IMR-90 (cell line): ENCODE measurements at regions not wholly inside any gene's neighbourhood (a gene's known extent, or its start where the extent isn't known, plus 50 kb on each side); places are given as distances from the start of the nearest gene placed in this dataset.

Experiments
- ATAC-seq: fragments of 200-7000 bp; cut with Tn5 transposase; 2 replicates; pipeline ENCODE4 v1.9.1; 2020; ENCODE audit warnings: low read depth, mild to moderate bottlenecking, moderate library complexity
- BruUV-seq: library from RNA; stranded (reverse); fragments of 400-500 nt; replicated peaks from 2 replicates; lab custom pipeline; 2021; lab: Mats Ljungman, UMichigan
- CTCF ChIA-PET: fragments of 300-600 bp; formaldehyde crosslinking; extraction: SDS; loops from one replicate; lab custom pipeline; 2021; ENCODE audit warnings: antibody characterized with exemption; lab: Yijun Ruan, JAX
- POLR2A ChIA-PET: fragments of 300-600 bp; sonication (Branson Sonifier 250); formaldehyde crosslinking; loops from one replicate; lab custom pipeline; 2022; ENCODE audit warnings: antibody characterized with exemption; ENCODE audit not compliant: unreplicated experiment; lab: Charles Lee
- DNase-seq: peaks from one replicate; pipeline ENCODE4 v3.0.0; 2013
- H2AFZ ChIP-seq: replicated peaks from 2 replicates; pipeline ENCODE3; 2013; ENCODE audit warnings: low read length, mild to moderate bottlenecking; ENCODE audit not compliant: poor library complexity
- H2AK5ac ChIP-seq: 2 replicates; pipeline ENCODE4 v1.6.1; 2013; ENCODE audit warnings: low read depth, low read length, inconsistent platforms
- H2AK9ac ChIP-seq: replicated peaks from 2 replicates; pipeline ENCODE3; 2013; ENCODE audit warnings: mild to moderate bottlenecking, low read depth, low read length, moderate library complexity; ENCODE audit not compliant: poor library complexity
- H2BK120ac ChIP-seq: 2 replicates; pipeline ENCODE4 v1.6.1; 2013; ENCODE audit warnings: low read depth, low read length, inconsistent platforms
- H2BK15ac ChIP-seq: 3 replicates; pipeline ENCODE4 v1.6.1; 2013; ENCODE audit warnings: low read depth, low read length, inconsistent platforms
- H2BK20ac ChIP-seq: 2 replicates; pipeline ENCODE4 v1.6.1; 2013; ENCODE audit warnings: low read depth, mild to moderate bottlenecking, inconsistent platforms, low read length, moderate library complexity
- H2BK5ac ChIP-seq: 2 replicates; pipeline ENCODE4 v1.6.1; 2013; ENCODE audit warnings: mild to moderate bottlenecking, low read depth, low read length, inconsistent platforms; ENCODE audit not compliant: poor library complexity, severe bottlenecking
- H3K14ac ChIP-seq: replicated peaks from 2 replicates; pipeline ENCODE4 v1.6.1; 2013; ENCODE audit warnings: low read depth, low read length, inconsistent platforms
- H3K18ac ChIP-seq: 2 replicates; pipeline ENCODE4 v1.6.1; 2013; ENCODE audit warnings: low read depth, low read length, control low read depth
- H3K23ac ChIP-seq: 2 replicates; pipeline ENCODE4 v1.6.1; 2013; ENCODE audit warnings: low read depth, low read length, inconsistent platforms
- H3K27ac ChIP-seq: 2 replicates; pipeline ENCODE4 v1.5.1; 2013; ENCODE audit warnings: mild to moderate bottlenecking, control low read depth, low read length; ENCODE audit not compliant: insufficient read depth
- H3K27me3 ChIP-seq: 2 replicates; pipeline ENCODE4 v1.6.1; 2013; ENCODE audit warnings: low read length; ENCODE audit not compliant: control insufficient read depth, insufficient read depth
- H3K36me3 ChIP-seq: 2 replicates; pipeline ENCODE4 v1.6.1; 2013; ENCODE audit warnings: low read length, mixed read lengths; ENCODE audit not compliant: control insufficient read depth, insufficient read depth
- H3K4ac ChIP-seq: 2 replicates; pipeline ENCODE4 v1.6.1; 2013; ENCODE audit warnings: low read depth, low read length, inconsistent platforms
- H3K4me1 ChIP-seq: 2 replicates; pipeline ENCODE4 v1.6.1; 2013; ENCODE audit warnings: low read length, mixed read lengths; ENCODE audit not compliant: control insufficient read depth, insufficient read depth
- H3K4me2 ChIP-seq: 2 replicates; pipeline ENCODE4 v1.6.1; 2013; ENCODE audit warnings: low read depth, mild to moderate bottlenecking, control low read depth, low read length, moderate library complexity
- H3K4me3 ChIP-seq: 2 replicates; pipeline ENCODE4 v1.5.1; 2013; ENCODE audit warnings: low read depth, mild to moderate bottlenecking, control low read depth, low read length, moderate library complexity; ENCODE audit not compliant: insufficient read depth
- H3K56ac ChIP-seq: 2 replicates; pipeline ENCODE4 v1.6.1; 2013; ENCODE audit warnings: low read length, inconsistent platforms; ENCODE audit not compliant: insufficient read depth; ENCODE audit errors: extremely low read depth
- H3K79me1 ChIP-seq, 2 experiments: 2 replicates each; pipeline ENCODE4 v1.6.1; 2013; ENCODE audit warnings: low read length in 2 of 2, inconsistent platforms in 1 of 2, low read depth in 1 of 2
- H3K9ac ChIP-seq: 2 replicates; pipeline ENCODE4 v1.6.1; 2013; ENCODE audit warnings: low read depth, low read length, control low read depth
- H3K9me1 ChIP-seq: 2 replicates; pipeline ENCODE4 v1.6.1; 2013; ENCODE audit warnings: low read length, inconsistent platforms; ENCODE audit not compliant: insufficient read depth
- H3K9me3 ChIP-seq: 2 replicates; pipeline ENCODE4 v1.6.1; 2013; ENCODE audit warnings: low read length; ENCODE audit not compliant: control insufficient read depth, insufficient read depth
- H4K20me1 ChIP-seq: 2 replicates; pipeline ENCODE4 v1.6.1; 2013; ENCODE audit warnings: low read length, inconsistent platforms; ENCODE audit not compliant: insufficient read depth
- H4K5ac ChIP-seq: 2 replicates; pipeline ENCODE4 v1.6.1; 2013; ENCODE audit warnings: mild to moderate bottlenecking, low read depth, low read length, control low read depth
- H4K8ac ChIP-seq, 2 experiments: 2 replicates each; pipeline ENCODE4 v1.6.1; 2013; ENCODE audit warnings: low read depth in 2 of 2, low read length in 2 of 2, control low read depth in 1 of 2, inconsistent platforms in 1 of 2
- H4K91ac ChIP-seq: 2 replicates; pipeline ENCODE4 v1.6.1; 2013; ENCODE audit warnings: low read depth, low read length, inconsistent platforms; ENCODE audit not compliant: insufficient read depth
- CEBPB ChIP-seq: IDR thresholded peaks from 2 replicates; pipeline ENCODE4 v1.6.1; 2012; ENCODE audit warnings: low read depth, low read length, improper control_type of control experiment
- MAFK ChIP-seq: IDR thresholded peaks from 2 replicates; pipeline ENCODE4 v1.6.1; 2012; ENCODE audit warnings: low read depth, low read length, improper control_type of control experiment
- MAZ ChIP-seq: IDR thresholded peaks from 2 replicates; pipeline ENCODE4 v1.6.1; 2012; ENCODE audit warnings: low read depth, mild to moderate bottlenecking, low read length, improper control_type of control experiment, moderate library complexity, borderline replicate concordance
- MXI1 ChIP-seq: IDR thresholded peaks from 2 replicates; pipeline ENCODE4 v1.6.1; 2012; ENCODE audit warnings: low read depth, mild to moderate bottlenecking, low read length, moderate library complexity, borderline replicate concordance
- RAD21 ChIP-seq: IDR thresholded peaks from 2 replicates; pipeline ENCODE4 v1.6.1; 2012; ENCODE audit warnings: low read length, improper control_type of control experiment
- RFX5 ChIP-seq: IDR thresholded peaks from 2 replicates; pipeline ENCODE4 v1.8.0; 2012; ENCODE audit warnings: low read depth, mild to moderate bottlenecking, low read length, moderate library complexity
- SMC3 ChIP-seq: fragments of 150-350 bp; IDR thresholded peaks from 2 replicates; pipeline ENCODE4 v1.6.1; 2016; ENCODE audit warnings: low read depth, mild to moderate bottlenecking, antibody characterized with exemption, low read length, moderate library complexity
- WGBS, 2 experiments: methylation state at CpG; one replicate each; pipeline versions ENCODE4 v1.1.5 to v1.1.7; 2013; ENCODE audit warnings: missing lambda C conversion rate in 2 of 2; ENCODE audit not compliant: insufficient read length in 1 of 2; ENCODE audit errors: extremely low coverage in 2 of 2; 5-methylcytosine and 5-hydroxymethylcytosine counted together
- dilution Hi-C: fragments of 300-500 bp; cut with HindIII; formaldehyde crosslinking; loops from one replicate; pipeline ENCODE4 v1.14.3; 2018; ENCODE audit warnings: low sequenced_read_pairs; ENCODE audit not compliant: unreplicated experiment
- in situ Hi-C: fragments of 300-500 bp; cut with MboI; formaldehyde crosslinking; loops from 3 replicates; pipeline ENCODE4 v1.14.3; 2019; ENCODE audit warnings: low sequenced_read_pairs, inconsistent platforms, mixed read lengths
- intact Hi-C: fragments of 100-400 bp; cut with micrococcal nuclease; formaldehyde crosslinking; loops from 2 replicates; pipeline ENCODE4 v1.10.0; 2022
- TF ChIP-seq, protein P1 (sequence below): fragments of 150-350 bp; IDR thresholded peaks from 2 replicates; pipeline ENCODE4 v1.6.1; 2017; ENCODE audit warnings: mild to moderate bottlenecking, antibody characterized with exemption, low read length, low read depth

DNA sequence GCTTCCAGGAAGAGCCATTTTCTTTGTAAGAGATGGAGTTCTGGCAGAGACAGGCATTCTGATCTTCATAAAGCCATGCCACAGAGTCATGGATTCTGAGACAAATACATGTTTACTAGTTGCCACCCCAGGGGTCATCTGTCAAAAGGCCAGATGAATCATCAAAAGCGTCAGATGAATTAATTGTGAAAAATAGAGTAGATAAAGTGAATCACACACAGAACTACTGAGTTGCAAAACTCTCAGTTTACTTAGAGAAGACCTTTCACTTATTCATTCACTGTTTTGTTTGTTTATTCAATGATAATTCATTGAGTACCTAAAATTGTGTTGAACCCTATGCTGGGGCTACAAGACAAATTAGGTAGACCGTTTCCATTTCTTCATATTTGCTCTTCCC, 157.7 kb upstream of the SERPINE2 start:
- in situ Hi-C loops (no loop called here), intact Hi-C loops (no loop called here), dilution Hi-C loops (no loop called here)
- no peaks in the 10 kb centered on the region for H3K4me1 ChIP-seq
- no peak overlapping the region for H3K18ac ChIP-seq
- no peak overlapping the region for H3K4me3 ChIP-seq
- 0 out of 2 replicates have a peak, but pooled peaks cover 6% of the 10 kb centered on the region for H3K9me3 ChIP-seq
- H2BK20ac ChIP-seq: no peak overlapping the region
- no peak overlapping the region for H3K14ac ChIP-seq
- ChIA-PET POLR2A (no interaction called here), CTCF (no interaction called here)
- no peak overlapping the region for H2BK5ac ChIP-seq
- TF ChIP-seq SMC3: no peak
- TF ChIP-seq RFX5: no peak
- TF ChIP-seq MXI1: no peak
- no peak for TF ChIP-seq MAFK
- TF ChIP-seq, protein P1, sequence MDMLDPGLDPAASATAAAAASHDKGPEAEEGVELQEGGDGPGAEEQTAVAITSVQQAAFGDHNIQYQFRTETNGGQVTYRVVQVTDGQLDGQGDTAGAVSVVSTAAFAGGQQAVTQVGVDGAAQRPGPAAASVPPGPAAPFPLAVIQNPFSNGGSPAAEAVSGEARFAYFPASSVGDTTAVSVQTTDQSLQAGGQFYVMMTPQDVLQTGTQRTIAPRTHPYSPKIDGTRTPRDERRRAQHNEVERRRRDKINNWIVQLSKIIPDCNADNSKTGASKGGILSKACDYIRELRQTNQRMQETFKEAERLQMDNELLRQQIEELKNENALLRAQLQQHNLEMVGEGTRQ: no peak
- no peak for TF ChIP-seq MAZ
- no peak for TF ChIP-seq RAD21
- no peak for TF ChIP-seq CEBPB
- no peaks in the 10 kb centered on the region for H3K36me3 ChIP-seq
- BruUV-seq: no TSS peak
- H3K27me3 ChIP-seq: peaks cover 2% of the 10 kb centered on the region
- WGBS, 2 experiments: no CpG with 5 or more reads among the region's 2 CpGs
- H4K5ac ChIP-seq: no peak overlapping the region
- no peak overlapping the region for H3K4ac ChIP-seq
- no peak overlapping the region for H3K23ac ChIP-seq
- H3K79me1 ChIP-seq: no peaks in the 10 kb centered on the region
- H2AK5ac ChIP-seq: no peak overlapping the region
- no peak overlapping the region for H3K4me2 ChIP-seq
- H2AFZ ChIP-seq: no peak overlapping the region
- no peak overlapping the region for H3K9ac ChIP-seq
- no peaks in the 10 kb centered on the region for H3K9me1 ChIP-seq
- no peak overlapping the region for H3K27ac ChIP-seq
- no peaks in the 10 kb centered on the region for H4K20me1 ChIP-seq
- no peak overlapping the region for H4K91ac ChIP-seq
- H2BK120ac ChIP-seq: no peak overlapping the region
- H4K8ac ChIP-seq: no peak overlapping the region
- H2AK9ac ChIP-seq: no peak overlapping the region
- ATAC-seq (no peak), DNase-seq (no peak)
- no peak overlapping the region for H2BK15ac ChIP-seq
- no peak overlapping the region for H3K56ac ChIP-seq
